ENCODE measurements at regions not wholly inside any gene's neighbourhood (a gene's known extent, or its start where the extent isn't known, plus 50 kb on each side); places are given as distances from the start of the nearest gene placed in this dataset.

DNA sequence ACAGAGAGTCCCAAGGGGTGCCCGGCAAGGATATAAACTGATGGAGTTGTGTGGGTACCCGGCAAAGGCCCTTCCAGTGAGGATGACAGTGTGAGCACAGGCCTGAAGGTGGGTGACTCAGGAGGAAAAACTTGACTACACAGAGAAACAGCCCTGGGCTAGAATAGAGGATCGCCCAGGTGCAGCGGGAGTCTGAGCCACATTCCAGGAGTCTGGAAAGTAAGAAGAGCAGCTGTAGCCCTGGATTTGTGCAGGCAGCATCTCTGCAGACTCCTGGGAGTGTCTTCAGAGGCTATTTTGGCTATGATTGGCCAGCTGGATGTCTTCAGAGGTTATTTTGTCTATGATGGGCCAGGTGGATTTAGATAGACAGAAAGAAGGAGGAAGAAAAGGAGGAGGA is 367.6 kb upstream of the MKI67 start:
- no peak overlapping the region for H3K9ac ChIP-seq (ENCODE audit: low read length)
- no peak for DNase-seq
- no peak overlapping the region for H4K91ac ChIP-seq (ENCODE audit: low read length)
- 66% methylated on average over 4 of the region's 4 CpGs for WGBS
- H3K27me3 ChIP-seq (ENCODE audit: control insufficient read depth in 1 of 2, insufficient read depth in 1 of 2, low read length in 2 of 2) = no peaks in the 10 kb centered on the region
- no peak overlapping the region for H2BK120ac ChIP-seq (ENCODE audit: low read depth, low read length)
- H2AK5ac ChIP-seq (ENCODE audit: low read length, severe bottlenecking) = no peak overlapping the region
- H2BK15ac ChIP-seq (ENCODE audit: low read depth, poor library complexity, severe bottlenecking) = no peak overlapping the region
- H2AFZ ChIP-seq (ENCODE audit: low read depth, low read length) = no peak overlapping the region
- H3K79me1 ChIP-seq (replicated peaks; ENCODE audit: low read length, poor library complexity, severe bottlenecking) = no peaks in the 10 kb centered on the region
- no peak overlapping the region for H3K4me2 ChIP-seq (ENCODE audit: low read length, poor library complexity, severe bottlenecking)
- H2BK5ac ChIP-seq (ENCODE audit: low read depth, low read length, poor library complexity, severe bottlenecking) = no peak overlapping the region
- no peak overlapping the region for H3K27ac ChIP-seq (ENCODE audit: low read length, poor library complexity, severe bottlenecking)
- H4K8ac ChIP-seq (ENCODE audit: low read length) = no peak overlapping the region
- no peak overlapping the region for H3K18ac ChIP-seq (ENCODE audit: low read depth in 1 of 2, low read length in 2 of 2)
- no peak overlapping the region for H3K14ac ChIP-seq (ENCODE audit: low read length in 2 of 2)
- no peak overlapping the region for H2BK12ac ChIP-seq (ENCODE audit: low read length in 2 of 2)
- no peak overlapping the region for H3K4me3 ChIP-seq (ENCODE audit: insufficient read depth in 1 of 2, low read depth in 1 of 2, low read length in 2 of 2)
- no peak overlapping the region for H3K23ac ChIP-seq (ENCODE audit: low read length in 2 of 2)
- no peaks in the 10 kb centered on the region for H3K4me1 ChIP-seq (ENCODE audit: control insufficient read depth, insufficient read depth, low read depth, low read length)
- no peaks in the 10 kb centered on the region for H3K9me3 ChIP-seq (ENCODE audit: control insufficient read depth, low read length)
- no peaks in the 10 kb centered on the region for H3K36me3 ChIP-seq (ENCODE audit: control insufficient read depth in 1 of 2, insufficient read depth in 2 of 2, low read depth in 1 of 2, low read length in 2 of 2)
- no peak overlapping the region for H3K4ac ChIP-seq (ENCODE audit: low read depth in 1 of 2, low read length in 2 of 2)

- Histone ChIP-seq H3K23ac (ENCODE audit: low read length in 2 of 2) (no peak overlapping the region), H3K4me1 (ENCODE audit: control insufficient read depth, insufficient read depth, low read depth, low read length) (no peaks in the 10 kb centered on the region), H3K27ac (ENCODE audit: low read length, poor library complexity, severe bottlenecking) (no peak overlapping the region), H2BK15ac (ENCODE audit: low read depth, poor library complexity, severe bottlenecking) (no peak overlapping the region), H3K18ac (ENCODE audit: low read depth in 1 of 2, low read length in 2 of 2) (no peak overlapping the region), H3K9me3 (ENCODE audit: control insufficient read depth, low read length) (no peaks in the 10 kb centered on the region), H4K91ac (ENCODE audit: low read length) (no peak overlapping the region), H3K4me3 (ENCODE audit: insufficient read depth in 1 of 2, low read depth in 1 of 2, low read length in 2 of 2) (no peak overlapping the region), H3K27me3 (ENCODE audit: control insufficient read depth in 1 of 2, insufficient read depth in 1 of 2, low read length in 2 of 2) (no peaks in the 10 kb centered on the region), H3K4me2 (ENCODE audit: low read length, poor library complexity, severe bottlenecking) (no peak overlapping the region), H2BK12ac (ENCODE audit: low read length in 2 of 2) (no peak overlapping the region), H2BK120ac (ENCODE audit: low read depth, low read length) (no peak overlapping the region), H4K8ac (ENCODE audit: low read length) (no peak overlapping the region), H2AK5ac (ENCODE audit: low read length, severe bottlenecking) (no peak overlapping the region), H2BK5ac (ENCODE audit: low read depth, low read length, poor library complexity, severe bottlenecking) (no peak overlapping the region), H2AFZ (ENCODE audit: low read depth, low read length) (no peak overlapping the region), H3K79me1 (replicated peaks; ENCODE audit: low read length, poor library complexity, severe bottlenecking) (no peaks in the 10 kb centered on the region), H3K14ac (ENCODE audit: low read length in 2 of 2) (no peak overlapping the region), H3K9ac (ENCODE audit: low read length) (no peak overlapping the region), H3K36me3 (ENCODE audit: control insufficient read depth in 1 of 2, insufficient read depth in 2 of 2, low read depth in 1 of 2, low read length in 2 of 2) (no peaks in the 10 kb centered on the region), H3K4ac (ENCODE audit: low read depth in 1 of 2, low read length in 2 of 2) (no peak overlapping the region)
- no peak for DNase-seq
- 79% methylated on average over 3 of the region's 3 CpGs for WGBS
Measured at GRCh38 chr10:128494665-128495064, 368.4 kb upstream of the MKI67 start.

DNA sequence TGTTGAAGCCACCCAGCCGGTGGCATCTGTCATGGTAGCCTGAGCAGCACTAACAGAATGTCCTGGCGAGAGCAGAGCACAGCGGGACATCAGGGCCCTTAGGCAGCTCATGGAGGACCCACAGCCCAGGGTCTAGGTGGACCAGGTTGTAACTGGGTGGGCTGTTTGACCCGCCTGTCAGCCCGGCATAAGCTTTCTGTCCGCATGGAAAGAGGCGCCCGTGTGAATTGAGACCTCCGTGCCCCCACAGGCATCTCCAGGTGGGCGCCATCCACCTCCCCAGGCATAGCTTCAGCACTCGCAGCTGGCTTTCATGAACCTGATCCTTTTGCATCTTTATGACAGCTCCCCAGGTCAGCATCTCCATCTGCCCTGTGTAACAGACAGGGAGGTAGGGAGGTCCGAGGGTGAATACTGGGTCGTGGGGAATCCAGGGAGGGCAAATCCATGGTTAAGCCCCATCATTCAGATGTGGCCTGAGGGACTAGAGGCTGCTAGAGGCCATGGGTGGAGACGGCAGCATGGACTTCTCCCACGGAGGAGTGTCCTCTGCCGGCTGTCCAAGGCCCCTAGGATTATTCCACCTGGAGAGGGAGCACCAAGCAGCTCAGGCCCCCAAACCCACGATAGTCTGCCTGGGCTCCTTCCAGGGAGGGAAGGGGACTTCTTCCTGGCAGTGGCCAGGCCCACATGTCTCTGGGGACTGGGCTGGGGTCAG is 371.6 kb upstream of the MKI67 start:
- Histone ChIP-seq H3K27ac (ENCODE audit: low read length, poor library complexity, severe bottlenecking) (no peak overlapping the region), H2BK15ac (ENCODE audit: low read depth, poor library complexity, severe bottlenecking) (no peak overlapping the region), H4K91ac (ENCODE audit: low read length) (no peak overlapping the region), H3K18ac (ENCODE audit: low read depth in 1 of 2, low read length in 2 of 2) (no peak overlapping the region), H2BK120ac (ENCODE audit: low read depth, low read length) (no peak overlapping the region), H2BK5ac (ENCODE audit: low read depth, low read length, poor library complexity, severe bottlenecking) (no peak overlapping the region), H3K27me3 (ENCODE audit: control insufficient read depth in 1 of 2, insufficient read depth in 1 of 2, low read length in 2 of 2) (no peaks in the 10 kb centered on the region), H3K4me2 (ENCODE audit: low read length, poor library complexity, severe bottlenecking) (no peak overlapping the region), H3K4me1 (ENCODE audit: control insufficient read depth, insufficient read depth, low read depth, low read length) (no peaks in the 10 kb centered on the region), H3K9me3 (ENCODE audit: control insufficient read depth, low read length) (no peaks in the 10 kb centered on the region), H3K23ac (ENCODE audit: low read length in 2 of 2) (no peak overlapping the region), H2AK5ac (ENCODE audit: low read length, severe bottlenecking) (no peak overlapping the region), H3K79me1 (replicated peaks; ENCODE audit: low read length, poor library complexity, severe bottlenecking) (no peaks in the 10 kb centered on the region), H3K4ac (ENCODE audit: low read depth in 1 of 2, low read length in 2 of 2) (no peak overlapping the region), H3K9ac (ENCODE audit: low read length) (no peak overlapping the region), H3K36me3 (ENCODE audit: control insufficient read depth in 1 of 2, insufficient read depth in 2 of 2, low read depth in 1 of 2, low read length in 2 of 2) (no peaks in the 10 kb centered on the region), H3K4me3 (ENCODE audit: insufficient read depth in 1 of 2, low read depth in 1 of 2, low read length in 2 of 2) (no peak overlapping the region), H2AFZ (ENCODE audit: low read depth, low read length) (no peak overlapping the region), H2BK12ac (ENCODE audit: low read length in 2 of 2) (no peak overlapping the region), H4K8ac (ENCODE audit: low read length) (no peak overlapping the region), H3K14ac (ENCODE audit: low read length in 2 of 2) (no peak overlapping the region)
- 87% methylated on average over 16 of the region's 17 CpGs for WGBS
- DNase-seq = no peak

DNA sequence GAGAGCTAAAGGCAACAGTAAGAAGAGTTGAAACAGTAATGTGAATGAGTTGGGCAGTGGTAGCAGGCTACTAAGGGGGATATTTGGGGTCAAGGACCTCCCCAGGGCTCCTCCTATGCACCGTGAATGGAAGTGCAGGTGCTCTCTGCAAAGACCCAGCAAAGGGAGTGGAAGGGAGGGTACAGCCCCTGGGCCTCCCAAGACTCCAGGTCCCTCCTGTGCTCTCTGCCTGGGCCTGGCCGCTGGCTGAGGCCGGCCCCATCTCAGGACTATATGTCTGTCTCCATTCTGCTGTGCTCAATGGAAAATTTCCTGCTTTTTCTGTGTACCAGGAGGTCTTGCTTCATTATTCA is 372.1 kb upstream of the MKI67 start:
- H2BK15ac ChIP-seq (ENCODE audit: low read depth, poor library complexity, severe bottlenecking) = no peak overlapping the region
- no peak overlapping the region for H3K14ac ChIP-seq (ENCODE audit: low read length in 2 of 2)
- no peak overlapping the region for H2AFZ ChIP-seq (ENCODE audit: low read depth, low read length)
- no peak for DNase-seq
- H2BK5ac ChIP-seq (ENCODE audit: low read depth, low read length, poor library complexity, severe bottlenecking) = no peak overlapping the region
- H3K23ac ChIP-seq (ENCODE audit: low read length in 2 of 2) = no peak overlapping the region
- no peak overlapping the region for H3K27ac ChIP-seq (ENCODE audit: low read length, poor library complexity, severe bottlenecking)
- no peak overlapping the region for H3K4ac ChIP-seq (ENCODE audit: low read depth in 1 of 2, low read length in 2 of 2)
- H3K79me1 ChIP-seq (replicated peaks; ENCODE audit: low read length, poor library complexity, severe bottlenecking) = no peaks in the 10 kb centered on the region
- H3K36me3 ChIP-seq (ENCODE audit: control insufficient read depth in 1 of 2, insufficient read depth in 2 of 2, low read depth in 1 of 2, low read length in 2 of 2) = no peaks in the 10 kb centered on the region
- H3K9me3 ChIP-seq (ENCODE audit: control insufficient read depth, low read length) = no peaks in the 10 kb centered on the region
- H3K9ac ChIP-seq (ENCODE audit: low read length) = no peak overlapping the region
- no peak overlapping the region for H2AK5ac ChIP-seq (ENCODE audit: low read length, severe bottlenecking)
- no peak overlapping the region for H3K4me3 ChIP-seq (ENCODE audit: insufficient read depth in 1 of 2, low read depth in 1 of 2, low read length in 2 of 2)
- H3K27me3 ChIP-seq (ENCODE audit: control insufficient read depth in 1 of 2, insufficient read depth in 1 of 2, low read length in 2 of 2) = no peaks in the 10 kb centered on the region
- no peaks in the 10 kb centered on the region for H3K4me1 ChIP-seq (ENCODE audit: control insufficient read depth, insufficient read depth, low read depth, low read length)
- 66% methylated on average over 3 of the region's 3 CpGs for WGBS
- H4K8ac ChIP-seq (ENCODE audit: low read length) = no peak overlapping the region
- no peak overlapping the region for H3K4me2 ChIP-seq (ENCODE audit: low read length, poor library complexity, severe bottlenecking)
- no peak overlapping the region for H4K91ac ChIP-seq (ENCODE audit: low read length)
- no peak overlapping the region for H3K18ac ChIP-seq (ENCODE audit: low read depth in 1 of 2, low read length in 2 of 2)
- H2BK120ac ChIP-seq (ENCODE audit: low read depth, low read length) = no peak overlapping the region
- no peak overlapping the region for H2BK12ac ChIP-seq (ENCODE audit: low read length in 2 of 2)

Data from mesenchymal stem cell (in vitro differentiated cells and primary cell).